ENCODE measurements at regions not wholly inside any gene's neighbourhood (a gene's known extent, or its start where the extent isn't known, plus 50 kb on each side); places are given as distances from the start of the nearest gene placed in this dataset.

DNA sequence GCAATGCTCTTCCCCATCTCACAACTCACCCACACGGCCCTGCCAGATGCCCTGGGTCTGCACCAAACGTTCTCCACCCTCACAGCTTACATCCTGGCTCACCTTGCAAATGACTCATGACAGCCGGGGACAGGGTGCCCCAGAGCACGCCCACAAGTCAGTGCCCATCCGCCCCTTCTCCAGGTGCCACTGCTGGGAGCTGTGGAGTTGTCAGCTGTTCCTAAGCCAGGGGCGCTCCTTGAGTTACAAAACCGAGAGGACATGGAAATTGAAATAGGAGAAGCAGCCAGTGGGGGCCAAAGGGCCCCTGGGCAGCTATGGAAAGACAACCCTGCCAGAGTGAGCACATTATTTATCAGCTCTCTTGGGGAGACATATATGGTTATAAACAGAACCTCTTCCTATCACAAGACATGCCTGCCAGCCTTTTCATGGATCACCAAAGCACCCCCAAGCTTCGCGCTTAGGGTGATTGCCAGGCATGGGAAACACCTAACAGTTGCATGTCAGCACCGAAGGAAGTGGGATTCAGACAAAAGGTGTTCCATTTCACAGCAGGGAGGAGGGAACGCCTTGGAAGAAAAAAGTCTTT, 236.8 kb downstream of the LY86 start:
- ChIA-PET POLR2A (no interaction called here), CTCF (interaction anchor here (2.0 to 3.0 kb wide), 4 partner anchors 10 to 101 kb away, joined by 4 to 13 read pairs (median 10); no protein-coding TSS in a partner anchor)
- no peaks in the 10 kb centered on the region for H4K20me1 ChIP-seq (replicated peaks; ENCODE audit: control insufficient read depth, extremely low read depth, insufficient read depth, low read length)
- TF ChIP-seq JUN (IDR thresholded peaks at IDR 0.05; ENCODE audit: borderline replicate concordance, insufficient read depth, insufficient read length, low read depth) (no peak), EZH2 (IDR thresholded peaks at IDR 0.05; ENCODE audit: borderline replicate concordance, low read depth, low read length, severe bottlenecking) (no peak), MYC (IDR thresholded peaks at IDR 0.05; ENCODE audit: low read depth, low read length) (no peak), POLR2AphosphoS5 (IDR thresholded peaks at IDR 0.05; ENCODE audit: insufficient read depth, low read depth, low read length) (no peak), GATA2 (IDR thresholded peaks at IDR 0.05; ENCODE audit: insufficient read depth, insufficient read length, low read depth, low read length) (no peak), FOS (IDR thresholded peaks at IDR 0.05; ENCODE audit: borderline replicate concordance, insufficient read depth, low read length) (no peak), POLR2A (IDR thresholded peaks at IDR 0.05; ENCODE audit: low read depth, low read length) (no peak)
- TF ChIP-seq, protein P1, sequence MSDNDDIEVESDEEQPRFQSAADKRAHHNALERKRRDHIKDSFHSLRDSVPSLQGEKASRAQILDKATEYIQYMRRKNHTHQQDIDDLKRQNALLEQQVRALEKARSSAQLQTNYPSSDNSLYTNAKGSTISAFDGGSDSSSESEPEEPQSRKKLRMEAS (IDR thresholded peaks at IDR 0.05; ENCODE audit: insufficient read depth, insufficient read length), result no peak
- TF ChIP-seq, protein P2, sequence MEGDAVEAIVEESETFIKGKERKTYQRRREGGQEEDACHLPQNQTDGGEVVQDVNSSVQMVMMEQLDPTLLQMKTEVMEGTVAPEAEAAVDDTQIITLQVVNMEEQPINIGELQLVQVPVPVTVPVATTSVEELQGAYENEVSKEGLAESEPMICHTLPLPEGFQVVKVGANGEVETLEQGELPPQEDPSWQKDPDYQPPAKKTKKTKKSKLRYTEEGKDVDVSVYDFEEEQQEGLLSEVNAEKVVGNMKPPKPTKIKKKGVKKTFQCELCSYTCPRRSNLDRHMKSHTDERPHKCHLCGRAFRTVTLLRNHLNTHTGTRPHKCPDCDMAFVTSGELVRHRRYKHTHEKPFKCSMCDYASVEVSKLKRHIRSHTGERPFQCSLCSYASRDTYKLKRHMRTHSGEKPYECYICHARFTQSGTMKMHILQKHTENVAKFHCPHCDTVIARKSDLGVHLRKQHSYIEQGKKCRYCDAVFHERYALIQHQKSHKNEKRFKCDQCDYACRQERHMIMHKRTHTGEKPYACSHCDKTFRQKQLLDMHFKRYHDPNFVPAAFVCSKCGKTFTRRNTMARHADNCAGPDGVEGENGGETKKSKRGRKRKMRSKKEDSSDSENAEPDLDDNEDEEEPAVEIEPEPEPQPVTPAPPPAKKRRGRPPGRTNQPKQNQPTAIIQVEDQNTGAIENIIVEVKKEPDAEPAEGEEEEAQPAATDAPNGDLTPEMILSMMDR (IDR thresholded peaks at IDR 0.05; ENCODE audit: extremely low read depth in 1 of 2, insufficient read depth in 1 of 2, low read depth in 1 of 2, low read length in 2 of 2), result no peak
- H3K9me1 ChIP-seq (replicated peaks; ENCODE audit: control insufficient read depth, extremely low read depth, insufficient read depth, low read length), result no peaks in the 10 kb centered on the region
- no peak overlapping the region for H3K4me2 ChIP-seq (ENCODE audit: insufficient read depth, low read length)
- FAIRE-seq, result no peak
- H3K27ac ChIP-seq (ENCODE audit: insufficient read depth, low read depth, low read length), result no peak overlapping the region
- intact Hi-C loops (cut with micrococcal nuclease), result loop anchor here (5.0 kb wide), 1 partner anchor 138 kb away; no protein-coding TSS in a partner anchor
- no peak for DNase-seq (ENCODE audit: low read depth, low spot score)
- H3K36me3 ChIP-seq (ENCODE audit: control insufficient read depth in 2 of 2, extremely low read depth in 1 of 2, insufficient read depth in 2 of 2, low read length in 2 of 2), result no peaks in the 10 kb centered on the region
- H3K79me2 ChIP-seq (ENCODE audit: control insufficient read depth, insufficient read depth, low read length), result no peaks in the 10 kb centered on the region
- H3K27me3 ChIP-seq (ENCODE audit: control insufficient read depth in 2 of 2, insufficient read depth in 2 of 2, low read length in 2 of 2), result peaks cover 0 to 2% of the 10 kb centered on the region in 2 experiments
- H3K4me3 ChIP-seq (replicated peaks in 1 of 3; ENCODE audit: insufficient read depth in 1 of 3, low read depth in 1 of 3, low read length in 3 of 3), result no peak overlapping the region
- no TSS peak for BruUV-seq (replicated peaks)
- peaks cover 16% of the 10 kb centered on the region for H3K4me1 ChIP-seq (ENCODE audit: control insufficient read depth, extremely low read depth, insufficient read depth, low read length)
- H3K9ac ChIP-seq (replicated peaks; ENCODE audit: extremely low read depth, insufficient read depth, low read length), result no peak overlapping the region
- H2AFZ ChIP-seq (ENCODE audit: low read depth, low read length), result no peak overlapping the region
- dilution Hi-C loops (cut with MboI; ENCODE audit: extremely low pct_ligation_motif_present, low sequenced_read_pairs), result no loop called here
- no peaks in the 10 kb centered on the region for H3K9me3 ChIP-seq (replicated peaks; ENCODE audit: control insufficient read depth, insufficient read depth, low read length)
